ENCODE measurements at regions not wholly inside any gene's neighbourhood (a gene's known extent, or its start where the extent isn't known, plus 50 kb on each side); places are given as distances from the start of the nearest gene placed in this dataset.
"Not testable (repeated sequence)": the region's sequence is repeated elsewhere in the genome, so short reads cannot be mapped to it uniquely, and the experiment has no call there.

GRCh38 chr7:52254396-52255010 lies 780.9 kb upstream of the POM121L12 start:
- no peak for DNase-seq

- DNase-seq, result no peak
These were observed 781.5 kb upstream of the POM121L12 start for GRCh38 chr7:52253953-52254352.

GRCh38 chr7:52249741-52250140 lies 785.7 kb upstream of the POM121L12 start:
- no peak for DNase-seq

GRCh38 chr7:52247518-52247917 lies 787.9 kb upstream of the POM121L12 start:
- DNase-seq, result no peak

- DNase-seq, result no peak
These were observed 791.7 kb upstream of the POM121L12 start for GRCh38 chr7:52243685-52244084.

- no peak for DNase-seq
These were observed 802.2 kb upstream of the POM121L12 start for GRCh38 chr7:52233248-52233647.

GRCh38 chr7:52211930-52212329 lies 823.5 kb upstream of the POM121L12 start:
- no peak for DNase-seq

- DNase-seq, result no peak
These were observed 825.8 kb upstream of the POM121L12 start for GRCh38 chr7:52209614-52210013.

- DNase-seq, result peak; percentile 11
These were observed 838.2 kb upstream of the POM121L12 start for GRCh38 chr7:52197221-52197620.

GRCh38 chr7:52195664-52196063 lies 839.8 kb upstream of the POM121L12 start:
- no peak for DNase-seq

GRCh38 chr7:52189153-52189778 lies 846.2 kb upstream of the POM121L12 start:
- no peak for DNase-seq

GRCh38 chr7:52184006-52184703 lies 851.3 kb upstream of the POM121L12 start:
- DNase-seq, result no peak

- DNase-seq, result no peak
These were observed 855.5 kb upstream of the POM121L12 start for GRCh38 chr7:52179934-52180333.

GRCh38 chr7:52168085-52168484 lies 851.5 kb upstream of the COBL start:
- DNase-seq, result no peak

- no peak for DNase-seq
These were observed 846.7 kb upstream of the COBL start for GRCh38 chr7:52163311-52163710.

- DNase-seq, result no peak
These were observed 844.9 kb upstream of the COBL start for GRCh38 chr7:52161483-52161882.

- not testable (repeated sequence) for DNase-seq
These were observed 842.8 kb upstream of the COBL start for GRCh38 chr7:52159421-52159820.

- DNase-seq, result no peak
These were observed 837.8 kb upstream of the COBL start for GRCh38 chr7:52154382-52154781.

GRCh38 chr7:52151559-52151958 lies 835.0 kb upstream of the COBL start:
- DNase-seq, result no peak

- DNase-seq, result no peak
These were observed 834.3 kb upstream of the COBL start for GRCh38 chr7:52150952-52151351.

GRCh38 chr7:52146871-52147634 lies 830.4 kb upstream of the COBL start:
- no peak for DNase-seq

GRCh38 chr7:52143219-52143618 lies 826.6 kb upstream of the COBL start:
- DNase-seq, result no peak

GRCh38 chr7:52140851-52141250 lies 824.2 kb upstream of the COBL start:
- no peak for DNase-seq

Data from hindlimb muscle (tissue), 1 donor.